Muscle layer of colon (tissue), 2 donors: ENCODE measurements at regions not wholly inside any gene's neighbourhood (a gene's known extent, or its start where the extent isn't known, plus 50 kb on each side); places are given as distances from the start of the nearest gene placed in this dataset.
A peak's percentile ranks its signal among the peaks of the same experiment; 100 is the strongest.
"Not testable (repeated sequence)": the region's sequence is repeated elsewhere in the genome, so short reads cannot be mapped to it uniquely, and the experiment has no call there.

Source experiments
- H3K27ac ChIP-seq: one replicate; pipeline ENCODE4 v1.7.0; 2013; ENCODE audit warnings: low read depth, mild to moderate bottlenecking, low read length, moderate library complexity
- H3K27me3 ChIP-seq, 2 donors: one replicate each; pipeline ENCODE4 v1.7.0; 2013; ENCODE audit warnings: low read length in 2 of 2, mild to moderate bottlenecking in 2 of 2; ENCODE audit not compliant: insufficient read depth in 2 of 2, control insufficient read depth in 1 of 2
- H3K36me3 ChIP-seq: one replicate; pipeline ENCODE4 v1.7.0; 2013; ENCODE audit warnings: mild to moderate bottlenecking, low read length; ENCODE audit not compliant: insufficient read depth
- H3K4me1 ChIP-seq: one replicate; pipeline ENCODE4 v1.7.0; 2013; ENCODE audit warnings: mild to moderate bottlenecking, low read length; ENCODE audit not compliant: insufficient read depth
- H3K4me3 ChIP-seq, 2 donors: one replicate each; pipeline ENCODE4 v1.7.0; 2013; ENCODE audit warnings: low read length in 2 of 2, low read depth in 1 of 2, mild to moderate bottlenecking in 1 of 2, moderate library complexity in 1 of 2
- H3K9ac ChIP-seq: one replicate; pipeline ENCODE4 v1.7.0; 2013; ENCODE audit warnings: low read length
- H3K9me3 ChIP-seq: one replicate; pipeline ENCODE4 v1.7.0; 2013; ENCODE audit warnings: mild to moderate bottlenecking, low read length
- donor health status: abdominal sarcoma.
- donor health status: Adenocarcinoma of cecum.

DNA sequence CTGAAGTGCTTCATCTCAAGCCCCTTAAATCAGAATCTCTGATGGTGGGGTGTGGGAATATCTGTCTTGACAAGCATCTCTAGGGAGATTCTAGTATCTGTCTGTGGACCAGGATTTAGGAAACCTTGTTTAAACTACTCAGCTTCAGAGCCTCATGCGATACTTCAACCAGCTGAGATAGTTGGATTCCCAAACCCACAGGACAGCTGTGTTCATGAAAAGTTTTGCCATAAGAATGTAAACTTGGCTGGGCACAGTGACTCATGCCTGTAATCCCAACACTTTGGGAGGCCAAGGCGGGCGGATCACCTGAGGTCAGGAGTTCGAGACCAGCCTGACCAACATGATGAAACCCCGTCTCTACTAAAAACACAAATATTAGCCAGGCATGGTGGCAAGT lies 395.1 kb downstream of the BCOR start:
- H3K27ac ChIP-seq, H3K27me3 ChIP-seq, H3K4me3 ChIP-seq, H3K9ac ChIP-seq, H3K9me3 ChIP-seq, H3K36me3 ChIP-seq, H3K4me1 ChIP-seq: not testable (repeated sequence)

DNA sequence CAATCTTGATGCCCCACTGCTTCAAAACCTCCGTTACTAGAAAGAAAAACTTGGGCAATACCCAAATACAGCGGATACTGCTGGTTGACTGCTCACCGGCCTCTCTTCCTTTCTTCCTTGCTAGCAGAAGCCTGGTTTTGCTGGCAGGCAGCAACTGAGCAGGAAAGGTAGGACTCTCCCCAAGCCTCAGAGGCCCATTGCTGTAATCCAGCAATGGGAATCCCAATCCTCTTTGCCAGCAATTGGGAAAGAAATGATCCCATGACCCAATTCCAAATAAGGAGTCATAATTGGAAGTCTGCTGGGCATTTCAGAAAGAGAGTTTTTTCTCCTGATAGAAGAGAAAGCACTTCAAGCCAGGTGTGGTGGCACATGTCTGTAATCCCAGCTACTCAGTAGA lies 394.5 kb downstream of the BCOR start:
- Histone ChIP-seq H3K27me3 (no peaks in the 10 kb centered on the region), H3K4me1 (no peaks in the 10 kb centered on the region), H3K9me3 (no peaks in the 10 kb centered on the region), H3K27ac (no peak overlapping the region), H3K9ac (no peak overlapping the region), H3K36me3 (no peaks in the 10 kb centered on the region), H3K4me3 (no peak overlapping the region)

DNA sequence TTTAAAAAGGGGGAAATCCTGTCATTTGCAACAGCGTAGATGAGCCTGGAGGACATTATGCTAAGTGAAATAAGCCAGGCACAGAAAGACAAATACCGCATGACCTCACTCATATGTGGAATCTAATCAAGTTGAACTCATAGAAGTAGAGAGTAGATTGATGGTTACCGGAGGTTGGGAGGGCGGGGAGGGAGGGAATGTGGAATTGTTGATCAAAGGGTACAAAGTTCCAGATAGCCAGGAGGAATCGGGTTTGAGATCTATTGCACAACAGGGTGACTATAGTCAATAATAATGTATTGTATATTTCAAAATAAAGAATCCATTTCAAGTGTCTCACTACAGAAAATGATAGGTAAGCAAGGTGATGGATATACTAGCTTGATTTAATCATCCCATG lies 393.2 kb downstream of the BCOR start:
- Histone ChIP-seq H3K9me3 (no peaks in the 10 kb centered on the region), H3K27ac (no peak overlapping the region), H3K4me3 (no peak overlapping the region), H3K9ac (no peak overlapping the region), H3K27me3 (no peaks in the 10 kb centered on the region), H3K4me1 (no peaks in the 10 kb centered on the region), H3K36me3 (no peaks in the 10 kb centered on the region)

DNA sequence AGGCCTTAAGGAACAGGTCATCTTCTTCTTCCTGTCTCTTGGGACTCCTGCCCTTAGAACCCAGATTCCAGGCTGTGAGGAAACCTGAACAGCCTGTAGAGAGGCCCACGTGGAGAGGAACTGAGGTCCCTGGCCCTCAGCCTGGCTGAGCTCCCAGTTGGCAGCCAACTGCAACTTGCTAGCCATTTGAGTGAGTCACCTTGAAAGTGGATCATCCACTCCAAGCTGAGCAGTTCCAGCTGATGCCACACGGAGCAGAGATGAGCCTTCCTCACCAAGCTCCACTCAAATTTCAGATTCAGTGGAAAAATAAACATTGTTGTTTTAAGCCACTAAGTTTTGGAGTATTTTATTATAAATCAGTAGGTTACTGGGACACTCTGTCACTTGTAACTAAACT lies 392.5 kb downstream of the BCOR start:
- H3K27me3 ChIP-seq: no peaks in the 10 kb centered on the region
- H3K4me3 ChIP-seq: no peak overlapping the region
- no peak overlapping the region for H3K9ac ChIP-seq
- no peak overlapping the region for H3K27ac ChIP-seq
- no peaks in the 10 kb centered on the region for H3K9me3 ChIP-seq
- no peaks in the 10 kb centered on the region for H3K4me1 ChIP-seq
- no peaks in the 10 kb centered on the region for H3K36me3 ChIP-seq

DNA sequence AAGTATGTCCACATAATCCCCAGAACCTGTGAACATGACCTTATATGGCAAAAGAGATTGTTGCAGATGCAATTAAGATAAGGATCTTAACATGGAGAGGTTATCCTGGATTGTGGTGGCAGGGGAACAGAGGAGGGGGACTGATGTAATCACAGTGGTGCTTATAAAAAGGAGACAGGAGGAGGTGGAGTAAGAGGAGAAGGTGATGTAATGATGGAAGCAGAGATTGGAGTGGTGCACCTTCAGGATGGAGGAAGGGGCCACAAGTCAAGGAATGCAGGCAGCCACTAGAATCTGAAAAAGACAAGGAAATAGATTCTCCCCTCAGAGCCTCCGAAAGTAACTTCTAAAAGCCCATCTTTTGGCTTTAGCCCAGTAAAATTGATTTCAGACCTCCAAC lies 388.4 kb downstream of the BCOR start:
- Histone ChIP-seq H3K4me1 (no peaks in the 10 kb centered on the region), H3K27ac (no peak overlapping the region), H3K36me3 (no peaks in the 10 kb centered on the region), H3K9me3 (no peaks in the 10 kb centered on the region), H3K9ac (no peak overlapping the region), H3K4me3 (no peak overlapping the region), H3K27me3 (no peaks in the 10 kb centered on the region)

DNA sequence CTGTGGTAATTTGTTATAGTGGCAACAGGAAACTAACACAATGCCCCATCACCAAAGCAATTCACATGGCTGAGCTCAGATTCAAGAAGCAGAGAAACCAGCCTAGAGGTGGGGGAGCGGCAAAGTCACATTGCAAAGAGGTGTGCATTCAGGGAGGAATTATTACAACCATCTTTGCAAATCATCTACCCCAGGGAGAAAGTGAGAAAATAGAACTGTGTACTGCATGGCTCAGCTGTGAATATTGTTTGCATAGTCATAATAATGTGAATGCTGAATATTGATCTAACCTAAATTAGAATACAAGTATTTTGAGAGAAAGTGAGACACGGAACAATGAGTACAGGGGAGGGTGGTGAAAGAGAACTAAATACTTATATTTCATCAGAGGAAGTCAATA lies 387.9 kb downstream of the BCOR start:
- H3K27ac ChIP-seq: no peak overlapping the region
- H3K4me1 ChIP-seq: no peaks in the 10 kb centered on the region
- no peaks in the 10 kb centered on the region for H3K9me3 ChIP-seq
- no peak overlapping the region for H3K9ac ChIP-seq
- H3K36me3 ChIP-seq: no peaks in the 10 kb centered on the region
- H3K4me3 ChIP-seq: no peak overlapping the region
- H3K27me3 ChIP-seq: no peaks in the 10 kb centered on the region

DNA sequence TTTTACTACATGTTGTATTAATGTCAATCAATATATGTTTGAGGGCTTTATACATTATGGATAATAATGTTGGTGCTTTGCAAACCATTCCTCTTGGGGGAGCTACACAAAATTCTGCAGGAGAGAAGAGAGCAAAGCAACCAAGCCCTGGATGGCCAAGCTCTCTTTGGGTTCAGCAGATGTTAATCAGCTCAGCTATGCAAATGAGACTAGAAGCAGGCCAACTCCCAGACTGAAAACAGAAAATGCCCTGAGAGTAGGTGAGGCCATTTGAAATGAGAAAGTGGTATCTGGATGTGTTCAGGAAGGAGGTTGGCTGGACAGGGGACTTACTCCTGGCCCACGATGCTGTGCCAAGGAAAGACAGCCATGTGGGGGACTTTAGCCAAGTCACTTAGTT lies 387.0 kb downstream of the BCOR start:
- no peaks in the 10 kb centered on the region for H3K9me3 ChIP-seq
- no peak overlapping the region for H3K4me3 ChIP-seq
- H3K27ac ChIP-seq: no peak overlapping the region
- peaks cover 1% of the 10 kb centered on the region for H3K4me1 ChIP-seq
- H3K9ac ChIP-seq: no peak overlapping the region
- H3K36me3 ChIP-seq: no peaks in the 10 kb centered on the region
- no peaks in the 10 kb centered on the region for H3K27me3 ChIP-seq

DNA sequence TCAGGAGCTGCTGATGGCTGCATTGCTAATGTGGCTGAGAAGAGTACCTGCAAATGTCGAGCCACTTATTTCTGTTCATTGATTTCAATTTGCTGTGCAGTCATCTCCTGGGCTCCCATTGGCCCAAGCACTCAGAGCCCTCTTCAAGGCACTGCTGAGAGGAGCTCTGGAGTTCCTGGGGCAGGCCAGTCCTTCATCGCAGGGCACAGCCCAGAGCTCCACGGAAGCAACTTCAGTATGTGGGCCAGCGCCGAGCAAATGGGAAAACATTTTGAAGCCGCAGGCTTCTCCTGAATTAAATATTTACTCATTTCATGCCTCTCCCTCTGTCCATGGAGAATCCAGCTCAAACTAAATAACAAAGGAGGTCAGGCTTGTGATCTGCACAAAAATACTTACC lies 383.3 kb downstream of the BCOR start:
- no peak overlapping the region for H3K9ac ChIP-seq
- no peak overlapping the region for H3K27ac ChIP-seq
- H3K4me1 ChIP-seq: peaks cover 9% of the 10 kb centered on the region
- no peaks in the 10 kb centered on the region for H3K36me3 ChIP-seq
- H3K9me3 ChIP-seq: no peaks in the 10 kb centered on the region
- H3K4me3 ChIP-seq: no peak overlapping the region
- no peaks in the 10 kb centered on the region for H3K27me3 ChIP-seq

DNA sequence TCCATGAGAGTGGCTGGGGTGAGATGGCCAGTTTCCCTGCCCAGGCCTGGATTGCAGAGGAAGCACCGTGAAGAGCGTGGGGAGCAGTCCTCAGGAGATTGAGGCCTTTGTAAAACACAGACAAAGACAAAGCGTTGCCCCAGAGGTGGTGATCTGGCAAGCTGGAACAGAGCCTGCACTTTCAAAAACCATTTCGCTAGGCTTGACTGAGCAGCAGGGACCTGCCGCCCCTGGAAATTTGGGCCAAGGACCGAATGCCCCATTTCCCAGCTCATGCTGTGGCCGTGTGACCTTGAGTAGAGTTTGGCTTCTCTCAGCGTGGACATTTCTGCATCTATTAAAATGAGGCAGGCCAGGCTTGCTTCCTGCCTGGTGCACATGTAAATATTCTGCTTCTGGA lies 381.4 kb downstream of the BCOR start:
- Histone ChIP-seq H3K36me3 (no peaks in the 10 kb centered on the region), H3K9ac (no peak overlapping the region), H3K27ac (peak overlapping the region; percentile 14), H3K9me3 (no peaks in the 10 kb centered on the region), H3K27me3 (no peaks in the 10 kb centered on the region), H3K4me3 (no peak overlapping the region), H3K4me1 (peaks cover 14% of the 10 kb centered on the region)

DNA sequence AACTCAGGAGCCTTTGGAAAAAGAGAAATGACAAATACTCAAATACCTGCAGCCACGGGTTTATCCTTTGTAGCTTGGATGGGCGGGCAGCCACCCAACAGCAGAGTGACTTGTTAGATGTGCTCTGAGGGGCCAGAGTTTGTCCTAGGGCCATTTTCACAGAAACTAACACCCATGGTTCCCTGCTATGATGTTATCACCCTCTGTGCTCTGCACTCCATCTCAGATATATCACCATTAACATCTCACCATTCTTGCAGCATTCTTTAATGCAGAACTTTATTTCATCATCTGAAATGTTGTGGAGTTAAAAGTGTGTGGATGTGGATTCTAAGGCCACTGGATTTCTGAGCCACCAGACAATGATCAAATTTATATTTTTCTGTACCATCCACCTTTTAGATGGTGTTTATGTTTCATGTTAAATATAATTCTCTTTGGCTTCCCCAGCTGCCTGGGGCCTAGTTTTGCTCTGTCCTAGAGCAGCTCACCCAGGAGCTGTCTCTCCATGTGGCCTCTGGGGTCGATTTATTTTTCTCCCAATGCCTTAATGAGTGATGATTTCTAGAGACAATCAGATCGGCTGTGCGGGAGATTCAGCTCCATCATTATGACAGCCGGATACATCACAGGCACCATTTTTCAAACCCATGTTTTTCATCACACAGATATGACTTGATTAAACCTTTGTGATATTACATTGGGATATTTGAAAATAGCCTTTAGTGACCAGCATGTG lies 380.8 kb downstream of the BCOR start:
- H3K4me3 ChIP-seq: no peak overlapping the region
- no peaks in the 10 kb centered on the region for H3K36me3 ChIP-seq
- H3K27me3 ChIP-seq: no peaks in the 10 kb centered on the region
- H3K9ac ChIP-seq: no peak overlapping the region
- H3K9me3 ChIP-seq: no peaks in the 10 kb centered on the region
- H3K27ac ChIP-seq: no peak overlapping the region
- peaks cover 15% of the 10 kb centered on the region for H3K4me1 ChIP-seq

DNA sequence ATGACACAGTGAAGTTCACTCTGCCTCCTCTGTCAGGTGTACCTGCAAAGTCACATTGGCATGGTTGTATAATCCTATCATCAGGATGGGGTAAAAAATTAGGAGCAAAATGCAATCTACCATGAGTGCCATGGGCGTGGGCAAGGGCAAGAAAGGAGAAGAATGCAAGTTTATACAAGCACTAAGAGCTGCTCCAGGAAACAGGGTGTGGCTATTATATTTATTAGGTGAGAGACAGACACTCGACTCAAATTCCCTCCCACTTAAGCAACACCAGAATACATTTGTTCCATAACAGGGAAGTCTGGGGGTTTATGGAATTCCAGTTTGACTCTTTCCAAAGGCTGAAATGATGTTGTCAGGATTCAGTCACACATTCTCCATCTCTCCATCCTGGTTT lies 378.8 kb downstream of the BCOR start:
- Histone ChIP-seq H3K27ac (no peak overlapping the region), H3K4me1 (peaks cover 15% of the 10 kb centered on the region)

DNA sequence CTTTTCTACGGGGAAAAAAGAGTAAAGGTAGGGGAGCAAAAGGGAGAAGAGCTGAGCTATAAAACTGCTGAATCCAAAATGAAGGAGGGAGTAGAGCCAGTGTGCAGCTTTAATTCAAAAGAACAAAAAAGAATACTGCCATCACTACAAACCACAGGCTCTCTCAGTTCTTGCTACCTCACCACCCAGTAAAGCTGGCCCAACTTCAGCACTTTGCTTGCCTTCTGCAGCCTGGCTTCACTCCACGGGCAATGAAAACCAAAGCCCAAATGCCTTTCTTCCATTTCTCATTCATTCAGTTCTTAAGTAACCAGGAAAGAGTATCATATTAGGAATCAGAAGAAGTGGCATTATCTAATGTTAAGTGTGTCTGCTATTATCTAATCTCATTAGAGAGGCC lies 376.8 kb downstream of the BCOR start:
- H3K36me3 ChIP-seq: no peaks in the 10 kb centered on the region
- no peaks in the 10 kb centered on the region for H3K9me3 ChIP-seq
- peaks cover 12% of the 10 kb centered on the region for H3K4me1 ChIP-seq
- H3K27me3 ChIP-seq: no peaks in the 10 kb centered on the region
- H3K4me3 ChIP-seq: no peak overlapping the region
- no peak overlapping the region for H3K27ac ChIP-seq
- H3K9ac ChIP-seq: no peak overlapping the region

More for the DNA sequence above, 378.8 kb downstream of the BCOR start:
- Histone ChIP-seq H3K36me3 (no peaks in the 10 kb centered on the region), H3K4me3 (no peak overlapping the region), H3K9ac (no peak overlapping the region), H3K27me3 (no peaks in the 10 kb centered on the region), H3K9me3 (no peaks in the 10 kb centered on the region)
